Transverse colon (tissue), 4 donors: ENCODE measurements at regions not wholly inside any gene's neighbourhood (a gene's known extent, or its start where the extent isn't known, plus 50 kb on each side); places are given as distances from the start of the nearest gene placed in this dataset.

ENCODE experiments used
- DNase-seq: peaks from one replicate; pipeline ENCODE4 v3.0.0-alpha.2; 2019
- H3K27ac ChIP-seq, 4 donors: fragments of 200-600 bp; sonication (generic); 2 replicates each; pipeline ENCODE4 v1.5.1; 2016 to 2018; ENCODE audit warnings: inconsistent platforms in 4 of 4
- H3K27me3 ChIP-seq: fragments of 200-600 bp; sonication (generic); 2 replicates; pipeline ENCODE4 v1.5.1; 2017; ENCODE audit warnings: inconsistent platforms
- H3K36me3 ChIP-seq, 4 donors: fragments of 200-600 bp; sonication (generic); 2 replicates each; pipeline ENCODE4 v1.5.1; 2017 to 2019; ENCODE audit warnings: inconsistent platforms in 4 of 4
- H3K4me1 ChIP-seq, 4 donors: fragments of 200-600 bp; sonication (generic); 2 replicates each; pipeline ENCODE4 v1.5.1; 2017 to 2020; ENCODE audit warnings: inconsistent platforms in 4 of 4
- H3K4me3 ChIP-seq, 4 donors: fragments of 200-600 bp; sonication (generic); 1 replicate in 1 of 4; 2 replicates in 3 of 4; pipeline versions ENCODE4 v1.5.1 to v1.6.1; 2017 to 2019; ENCODE audit warnings: inconsistent platforms in 4 of 4
- H3K9me3 ChIP-seq, 2 donors: fragments of 200-600 bp; sonication (generic); 2 replicates each; pipeline ENCODE4 v1.5.1; 2017 to 2019; ENCODE audit warnings: inconsistent platforms in 2 of 2
- CTCF ChIP-seq, 5 experiments: fragments of 200-600 bp in 3 of 5; fragments of 450-650 bp in 2 of 5; sonication (generic) in 3 of 5; IDR thresholded peaks; 1 replicate in 2 of 5; 2 replicates in 3 of 5; pipeline ENCODE4 v1.5.1; 2016 to 2017; ENCODE audit warnings: antibody characterized with exemption in 5 of 5, inconsistent platforms in 3 of 5, mild to moderate bottlenecking in 2 of 5, moderate library complexity in 1 of 5
- EP300 ChIP-seq: sonication (generic); formaldehyde crosslinking; IDR thresholded peaks from one replicate; pipeline ENCODE4 v1.6.1; 2017; ENCODE audit warnings: antibody characterized with exemption, low read depth
- POLR2A ChIP-seq: fragments of 450-650 bp; IDR thresholded peaks from one replicate; pipeline ENCODE4 v1.6.1; 2016; ENCODE audit warnings: antibody characterized with exemption, mild to moderate bottlenecking, moderate library complexity
- POLR2AphosphoS5 ChIP-seq, 3 donors: sonication (generic); formaldehyde crosslinking; IDR thresholded peaks; one replicate each; pipeline ENCODE4 v1.6.1; 2016; ENCODE audit warnings: antibody characterized with exemption in 3 of 3
- WGBS, 2 donors: methylation state at CpG; one replicate each; pipeline ENCODE4 v1.1.5; 2018; ENCODE audit warnings: low coverage in 1 of 2; 5-methylcytosine and 5-hydroxymethylcytosine counted together
- in situ Hi-C, 4 donors: fragments of 200-750 bp; cut with MboI; loops; one replicate each; pipeline versions ENCODE4 v1.15.0 to v1.15.1; 2017; ENCODE audit warnings: low sequenced_read_pairs in 3 of 4, low pct_ligation_motif_present in 1 of 4, low pct_unique_long_range_greater_than_20kb in 1 of 4
- intact Hi-C: fragments of 100-400 bp; cut with DNase I; formaldehyde crosslinking; loops from one replicate; pipeline ENCODE4 v1.15.1; 2023; ENCODE audit warnings: low total_unique reads

- intact Hi-C loops, result no loop called here
- Histone ChIP-seq H3K36me3 (no peaks in the 10 kb centered on the region), H3K4me3 (no peak overlapping the region), H3K27me3 (no peaks in the 10 kb centered on the region), H3K27ac (no peak overlapping the region), H3K9me3 (no peaks in the 10 kb centered on the region), H3K4me1 (no peaks in the 10 kb centered on the region)
- in situ Hi-C loops, result no loop called here
- TF ChIP-seq POLR2A (no peak), CTCF (IDR thresholded peaks at IDR 0.05) (no peak)
- no peak for DNase-seq
- WGBS, 2 donors, result 90 to 94% methylated on average over 10 to 15 of the region's 15 CpGs
Measured at GRCh38 chr6:91926827-91927226, 1340.0 kb upstream of the MAP3K7 start.

DNA sequence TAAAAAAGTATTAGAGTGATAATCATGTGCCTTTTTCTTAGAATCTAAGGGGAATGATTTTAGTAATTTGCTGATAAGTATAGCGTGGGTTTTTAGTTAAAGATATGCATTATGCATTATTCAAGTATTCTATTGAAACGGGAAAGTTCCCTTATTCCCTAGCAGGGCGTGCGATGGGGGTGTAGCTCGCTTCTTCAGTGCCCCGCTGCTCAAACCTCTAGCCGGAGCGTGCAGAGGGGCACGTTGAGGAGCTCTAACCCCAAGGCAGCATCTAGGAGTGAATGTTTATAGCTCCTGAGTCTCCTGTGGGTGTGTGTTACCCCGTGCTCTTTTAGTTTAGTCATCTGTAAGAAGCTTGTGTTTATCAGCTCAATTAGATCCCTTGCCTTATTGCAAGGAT is 1339.5 kb upstream of the MAP3K7 start:
- no peak overlapping the region for H3K4me3 ChIP-seq
- 83 to 88% methylated on average over 6 to 10 of the region's 10 CpGs for WGBS, 2 donors
- no peak for DNase-seq
- H3K27me3 ChIP-seq, result no peaks in the 10 kb centered on the region
- no peaks in the 10 kb centered on the region for H3K9me3 ChIP-seq
- intact Hi-C loops, result no loop called here
- in situ Hi-C loops, result no loop called here
- no peaks in the 10 kb centered on the region for H3K36me3 ChIP-seq
- TF ChIP-seq CTCF (IDR thresholded peaks at IDR 0.05), result no peak
- no peak for TF ChIP-seq POLR2A
- no peak for TF ChIP-seq POLR2AphosphoS5 (IDR thresholded peaks at IDR 0.05)
- no peak for TF ChIP-seq EP300
- no peak overlapping the region for H3K27ac ChIP-seq
- no peaks in the 10 kb centered on the region for H3K4me1 ChIP-seq

GRCh38 chr6:91911945-91912344 is 1325.1 kb upstream of the MAP3K7 start:
- H3K4me1 ChIP-seq, result no peaks in the 10 kb centered on the region
- DNase-seq, result no peak
- no peak overlapping the region for H3K4me3 ChIP-seq
- intact Hi-C loops (no loop called here), in situ Hi-C loops (no loop called here)
- 90 to 100% methylated on average over 1 to 2 of the region's 2 CpGs for WGBS, 2 donors
- H3K27ac ChIP-seq, result no peak overlapping the region
- H3K9me3 ChIP-seq, result no peaks in the 10 kb centered on the region
- no peaks in the 10 kb centered on the region for H3K36me3 ChIP-seq
- H3K27me3 ChIP-seq, result no peaks in the 10 kb centered on the region
- TF ChIP-seq POLR2AphosphoS5 (IDR thresholded peaks at IDR 0.05) (no peak), EP300 (no peak), CTCF (IDR thresholded peaks at IDR 0.05) (no peak), POLR2A (no peak)

DNA sequence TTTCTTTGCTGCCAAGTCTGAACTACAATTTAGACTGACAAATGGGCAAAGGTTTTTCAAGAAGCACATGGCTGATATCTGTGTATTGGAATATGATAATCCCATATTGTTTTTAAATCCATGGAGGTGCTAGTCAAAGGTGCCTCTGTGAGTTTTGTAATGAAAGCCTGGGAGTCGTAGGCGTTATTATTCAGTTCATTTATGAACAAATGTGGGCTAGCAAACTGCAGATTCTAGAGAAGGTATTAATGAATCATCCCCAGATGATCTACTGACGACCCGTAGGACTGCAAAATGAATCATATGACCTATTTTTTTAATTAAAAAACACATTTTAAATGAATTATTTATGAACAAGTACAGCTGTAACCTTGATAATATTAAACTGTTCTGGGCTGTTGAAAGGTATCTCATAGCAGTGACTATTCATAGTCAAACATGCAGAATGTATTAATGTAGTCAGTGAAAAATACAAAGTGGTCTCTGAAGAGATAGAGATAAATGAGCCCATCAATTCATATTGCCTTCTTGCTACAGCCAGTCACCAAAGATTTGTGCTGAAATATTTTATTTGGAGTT is 1317.8 kb upstream of the MAP3K7 start:
- in situ Hi-C loops (no loop called here), intact Hi-C loops (no loop called here)
- Histone ChIP-seq H3K27me3 (no peaks in the 10 kb centered on the region), H3K36me3 (no peaks in the 10 kb centered on the region), H3K9me3 (no peaks in the 10 kb centered on the region), H3K4me1 (no peaks in the 10 kb centered on the region), H3K27ac (no peak overlapping the region), H3K4me3 (no peak overlapping the region)
- DNase-seq, result no peak
- no peak for TF ChIP-seq CTCF (IDR thresholded peaks at IDR 0.05)
- TF ChIP-seq EP300, result no peak
- TF ChIP-seq POLR2AphosphoS5 (IDR thresholded peaks at IDR 0.05), result no peak
- TF ChIP-seq POLR2A, result no peak
- 60 to 62% methylated on average over 4 of the region's 4 CpGs for WGBS, 2 donors
